Ishikawa (cell line): ENCODE measurements at regions not wholly inside any gene's neighbourhood (a gene's known extent, or its start where the extent isn't known, plus 50 kb on each side); places are given as distances from the start of the nearest gene placed in this dataset.

Experiments used
- CEBPB ChIP-seq: IDR thresholded peaks from 2 replicates; pipeline ENCODE4 v1.6.1; 2012
- CREB1 ChIP-seq: IDR thresholded peaks from 2 replicates; pipeline ENCODE4 v1.6.1; 2012; ENCODE audit warnings: low read depth
- EGR1 ChIP-seq: IDR thresholded peaks from 2 replicates; pipeline ENCODE4 v1.6.1; 2012
- EP300 ChIP-seq: IDR thresholded peaks from 2 replicates; pipeline ENCODE4 v1.6.1; 2012; ENCODE audit warnings: borderline replicate concordance
- FOXM1 ChIP-seq: IDR thresholded peaks from 2 replicates; pipeline ENCODE4 v1.6.1; 2012; ENCODE audit warnings: low read depth, borderline replicate concordance
- MAX ChIP-seq: IDR thresholded peaks from 2 replicates; pipeline ENCODE4 v1.6.1; 2012
- RAD21 ChIP-seq: IDR thresholded peaks from 2 replicates; pipeline ENCODE4 v1.6.1; 2012; ENCODE audit warnings: low read depth
- REST ChIP-seq: IDR thresholded peaks from 2 replicates; pipeline ENCODE4 v1.6.1; 2012; ENCODE audit warnings: low read depth, mild to moderate bottlenecking
- TAF1 ChIP-seq: IDR thresholded peaks from 2 replicates; pipeline ENCODE4 v1.6.1; 2012; ENCODE audit warnings: low read depth, mild to moderate bottlenecking
- TEAD4 ChIP-seq: IDR thresholded peaks from 2 replicates; pipeline ENCODE4 v1.6.1; 2012
- USF1 ChIP-seq: IDR thresholded peaks from 2 replicates; pipeline ENCODE4 v1.6.1; 2012
- YY1 ChIP-seq: IDR thresholded peaks from 2 replicates; pipeline ENCODE4 v1.6.1; 2012; ENCODE audit warnings: low read depth

GRCh38 chr10:52999258-52999657 is 226.7 kb upstream of the MBL2 start:
- no peak for TF ChIP-seq YY1
- TF ChIP-seq EP300, result no peak
- TF ChIP-seq TEAD4, result no peak
- TF ChIP-seq MAX, result no peak
- no peak for TF ChIP-seq RAD21
- no peak for TF ChIP-seq CREB1
- TF ChIP-seq CEBPB, result no peak
- TF ChIP-seq EGR1, result no peak
- TF ChIP-seq FOXM1, result no peak
- TF ChIP-seq TAF1, result no peak
- TF ChIP-seq USF1, result no peak
- TF ChIP-seq REST, result no peak
